SH-SY5Y (cell line): ENCODE measurements at regions not wholly inside any gene's neighbourhood (a gene's known extent, or its start where the extent isn't known, plus 50 kb on each side); places are given as distances from the start of the nearest gene placed in this dataset.

Source experiments
- GATA2 ChIP-seq: IDR thresholded peaks from 2 replicates; pipeline ENCODE4 v1.6.1; 2011; ENCODE audit warnings: mild to moderate bottlenecking, low read depth, low read length
- GATA3 ChIP-seq: IDR thresholded peaks from 2 replicates; pipeline ENCODE4 v1.6.1; 2011; ENCODE audit warnings: low read depth, mild to moderate bottlenecking, low read length, moderate library complexity

DNA sequence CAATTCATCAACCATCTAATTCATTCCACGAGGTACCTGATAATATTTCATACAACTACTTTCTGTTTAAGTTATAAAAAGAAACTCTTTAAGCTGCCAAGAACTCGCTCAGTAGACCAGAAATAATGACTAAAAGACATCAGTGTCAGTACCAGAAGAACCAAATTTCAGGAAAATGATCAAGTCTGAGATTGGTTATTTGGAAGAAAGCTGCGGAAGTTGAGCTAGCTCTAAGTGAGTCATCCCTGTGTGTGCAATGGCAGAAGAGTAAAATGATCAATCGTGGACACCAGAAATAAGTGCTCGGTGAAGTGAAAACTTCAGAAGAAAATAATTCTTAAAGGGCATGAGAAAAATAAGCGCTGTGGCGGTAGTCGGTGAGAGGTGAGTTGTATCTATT is 933.2 kb upstream of the CHORDC1 start:
- no peak for TF ChIP-seq GATA3
- no peak for TF ChIP-seq GATA2
